NCI-H345 treated with DMSO at 0.1 percent for 48 hours (cell line): ENCODE measurements at regions not wholly inside any gene's neighbourhood (a gene's known extent, or its start where the extent isn't known, plus 50 kb on each side); places are given as distances from the start of the nearest gene placed in this dataset.
"Not testable (repeated sequence)": the region's sequence is repeated elsewhere in the genome, so short reads cannot be mapped to it uniquely, and the experiment has no call there.

ENCODE experiments used
- DNase-seq: peaks from one replicate; lab custom pipeline; 2025; ENCODE audit not compliant: unreplicated experiment; lab: John Stamatoyannopoulos, UW

DNA sequence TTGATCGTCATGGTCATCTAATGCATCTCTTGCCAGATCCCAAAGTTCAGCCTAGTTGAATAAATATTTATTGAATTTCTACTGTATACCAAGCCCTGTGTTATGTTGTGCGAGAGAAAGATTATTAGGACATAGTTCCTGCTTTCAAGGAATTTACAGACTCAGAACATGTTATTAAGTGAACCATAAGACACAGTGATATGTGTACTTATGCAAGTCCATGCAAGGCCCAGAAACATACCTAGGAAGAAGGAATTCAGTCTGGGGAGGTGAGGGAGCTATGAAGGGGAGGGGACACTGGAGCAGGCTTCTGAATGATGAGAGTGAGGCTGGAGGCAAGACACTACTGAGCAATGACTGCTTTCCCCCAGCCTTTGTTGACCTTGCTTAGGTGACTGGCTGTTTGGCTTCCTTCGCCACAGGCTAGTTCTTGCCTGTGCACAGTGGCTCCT is 81.4 kb downstream of the ACAA2 start:
- DNase-seq, result no peak

DNA sequence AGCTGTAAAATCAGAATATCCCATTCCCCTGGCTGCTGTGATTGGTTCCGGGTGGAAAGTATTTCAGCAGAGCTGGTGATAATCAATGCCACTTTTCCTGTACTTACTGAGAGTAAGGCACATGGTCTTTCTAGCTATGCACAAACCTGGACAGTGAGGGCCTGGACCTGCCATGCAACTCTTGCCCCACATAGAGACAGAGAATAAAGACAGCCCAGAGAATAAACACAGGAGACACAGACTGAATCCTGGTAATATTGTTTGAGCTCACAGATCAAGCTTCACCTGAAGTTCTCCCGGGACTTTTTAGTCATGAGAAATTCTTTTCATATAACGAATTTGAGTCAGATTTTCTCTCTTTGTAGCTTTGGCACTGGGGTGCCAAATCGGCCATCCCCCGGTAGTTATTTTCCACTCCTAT is 81.9 kb downstream of the ACAA2 start:
- no peak for DNase-seq

DNA sequence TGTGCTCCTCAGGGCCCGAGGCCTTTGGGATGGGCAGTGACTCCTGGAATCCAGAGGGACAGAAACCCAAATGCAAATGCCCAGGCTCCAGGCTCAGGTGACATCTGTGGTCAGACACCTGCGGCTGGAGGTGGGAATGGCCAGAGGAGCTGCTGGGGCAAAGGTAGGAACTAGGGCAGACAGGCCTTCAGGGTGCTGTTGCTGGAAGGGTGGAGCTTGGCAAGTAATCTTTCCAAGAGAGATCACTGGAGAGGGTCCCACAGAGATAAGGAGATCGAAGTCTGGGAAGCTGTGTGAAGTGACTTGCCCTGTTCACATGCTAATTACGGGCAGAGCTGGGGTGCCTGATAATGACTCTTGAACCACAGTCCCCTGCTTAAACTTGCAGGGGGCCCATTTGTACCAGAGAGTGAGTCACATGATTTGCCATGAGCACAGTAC is 82.4 kb downstream of the ACAA2 start:
- no peak for DNase-seq

DNA sequence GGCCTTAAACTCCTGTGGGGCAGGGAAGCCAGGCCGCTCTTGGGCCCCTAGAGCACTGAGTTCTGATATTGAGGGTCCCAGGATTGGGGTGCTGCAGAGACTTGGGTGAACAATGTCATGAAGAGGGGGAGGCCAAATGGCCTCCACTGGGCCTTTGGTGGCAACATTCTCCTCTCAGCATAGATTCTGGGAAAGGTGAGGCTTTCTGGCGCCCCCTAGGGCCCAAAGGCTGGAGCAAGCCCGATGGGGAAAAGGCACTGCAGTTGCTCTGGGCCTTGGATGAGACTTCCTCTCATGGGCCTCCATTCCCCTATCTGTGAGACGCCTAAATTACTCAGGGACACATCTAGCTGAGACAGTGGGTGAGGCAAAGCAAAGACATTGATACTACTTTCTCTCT is 84.8 kb downstream of the ACAA2 start:
- no peak for DNase-seq

DNA sequence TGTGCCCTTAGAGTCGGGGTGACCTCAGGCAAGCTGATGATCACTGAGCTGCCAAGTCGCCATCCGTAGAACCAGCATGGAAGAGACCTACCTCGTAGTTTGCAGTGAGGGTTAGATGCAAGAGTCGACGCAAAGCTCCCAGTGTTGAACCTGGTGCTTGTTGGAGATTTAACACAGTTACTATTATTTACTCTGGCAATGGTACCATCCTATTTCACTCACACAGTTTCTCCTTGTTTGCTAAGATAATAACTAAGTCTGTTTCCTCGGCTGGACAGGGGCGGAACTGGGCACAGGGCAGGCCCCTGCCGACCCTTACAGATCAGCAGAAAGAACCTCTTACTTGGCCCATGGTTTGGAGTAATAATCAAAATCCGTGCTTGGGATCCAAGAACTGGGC is 85.5 kb downstream of the ACAA2 start:
- DNase-seq, result no peak

DNA sequence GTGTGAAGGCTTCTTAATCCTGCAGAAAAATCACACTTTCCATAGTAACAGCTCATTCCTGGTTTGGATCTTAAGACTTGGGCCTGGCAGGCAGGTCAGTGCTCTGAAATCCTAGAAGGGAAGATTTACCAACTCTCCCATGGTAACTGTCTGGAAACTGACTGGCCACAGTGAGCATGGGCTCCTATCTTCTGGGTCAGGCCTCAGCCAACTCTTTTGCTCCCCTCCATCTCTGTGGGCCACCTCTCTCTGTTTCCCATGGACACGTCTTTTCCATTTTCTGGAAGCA is 86.7 kb downstream of the ACAA2 start:
- no peak for DNase-seq

DNA sequence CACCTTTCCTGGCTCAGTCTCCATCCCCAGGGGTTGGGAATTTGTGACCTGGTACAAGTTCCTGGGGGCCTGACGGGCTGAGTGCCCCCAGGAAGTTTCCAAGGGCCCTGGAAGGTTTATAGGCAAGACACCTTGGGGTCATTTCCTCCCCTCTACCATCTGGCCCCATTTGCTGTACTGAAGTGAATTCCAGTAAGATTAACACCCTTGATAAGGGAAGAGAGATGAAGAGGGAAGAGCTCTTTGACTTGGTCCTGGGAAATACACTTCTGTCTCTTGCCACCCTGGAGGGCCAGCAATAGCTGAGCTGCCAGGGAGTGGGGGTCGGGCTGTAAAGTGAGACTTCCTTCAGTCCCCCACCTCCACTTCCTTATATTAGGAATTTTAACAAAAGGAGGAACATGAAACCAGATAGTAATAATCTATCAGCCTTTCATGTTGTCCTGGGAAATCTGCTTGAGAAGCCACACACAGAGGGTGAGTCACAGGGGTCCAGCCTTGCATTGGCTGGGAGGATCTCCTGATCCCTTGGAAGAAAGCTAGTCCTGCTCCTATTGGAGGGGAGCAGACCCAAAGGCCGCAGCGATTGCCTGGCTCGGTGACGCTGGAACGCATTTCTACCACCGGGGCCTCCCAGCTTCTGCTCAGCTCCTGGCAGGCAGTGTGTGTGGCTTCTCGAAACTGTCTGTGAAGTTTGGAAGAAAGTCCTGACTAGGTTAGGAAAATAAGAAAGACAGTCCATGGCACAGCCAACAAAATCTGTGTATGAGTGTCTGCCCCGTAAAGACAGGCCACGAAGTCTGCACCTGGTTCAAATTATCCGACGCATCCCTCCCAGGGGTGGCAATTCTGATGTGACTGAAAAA is 87.3 kb downstream of the ACAA2 start:
- no peak for DNase-seq

DNA sequence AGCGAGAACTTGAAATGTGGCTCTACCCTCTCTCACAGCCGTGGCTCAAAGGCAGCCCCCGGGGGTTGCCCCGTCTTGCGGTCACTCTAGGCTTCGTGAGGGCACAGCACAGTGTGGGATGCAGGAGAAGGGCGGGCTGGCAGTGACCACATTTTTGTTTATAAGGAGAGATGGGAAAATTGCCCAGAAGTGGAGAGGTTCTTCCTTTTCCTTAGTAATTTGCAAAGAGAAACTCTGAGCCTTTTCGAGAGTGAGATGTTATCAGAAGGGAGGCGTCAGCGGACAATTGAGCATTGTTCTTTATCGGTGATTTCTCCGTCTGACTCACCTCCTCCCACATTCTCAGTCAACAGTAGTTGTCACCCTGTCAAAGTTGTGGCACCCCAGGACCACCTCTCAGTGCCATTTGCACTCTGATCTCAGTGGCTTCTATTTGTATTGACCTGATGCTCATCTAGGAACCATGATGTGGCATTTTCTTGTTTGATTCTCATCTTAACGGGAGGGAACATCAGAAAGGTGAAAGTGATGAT is 89.6 kb downstream of the ACAA2 start:
- no peak for DNase-seq

DNA sequence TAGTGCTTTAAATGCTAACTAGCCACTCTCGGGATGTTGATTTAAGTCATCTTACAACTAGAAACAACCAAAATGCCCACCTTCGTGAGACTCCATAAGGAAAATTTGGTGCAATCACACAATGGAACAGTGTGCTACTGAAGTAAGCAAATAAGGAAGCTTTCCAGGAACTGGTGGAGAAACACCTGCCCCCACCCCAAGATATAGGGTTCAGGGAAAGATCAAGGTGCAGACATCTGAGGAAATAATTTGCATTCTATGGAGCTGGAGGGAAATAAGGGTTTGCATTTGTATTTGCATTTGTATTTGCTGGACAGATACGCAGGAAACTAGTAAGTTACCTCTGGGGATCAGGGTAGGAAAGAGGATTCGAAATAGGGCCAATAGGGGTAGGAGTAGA is 90.9 kb downstream of the ACAA2 start:
- no peak for DNase-seq

DNA sequence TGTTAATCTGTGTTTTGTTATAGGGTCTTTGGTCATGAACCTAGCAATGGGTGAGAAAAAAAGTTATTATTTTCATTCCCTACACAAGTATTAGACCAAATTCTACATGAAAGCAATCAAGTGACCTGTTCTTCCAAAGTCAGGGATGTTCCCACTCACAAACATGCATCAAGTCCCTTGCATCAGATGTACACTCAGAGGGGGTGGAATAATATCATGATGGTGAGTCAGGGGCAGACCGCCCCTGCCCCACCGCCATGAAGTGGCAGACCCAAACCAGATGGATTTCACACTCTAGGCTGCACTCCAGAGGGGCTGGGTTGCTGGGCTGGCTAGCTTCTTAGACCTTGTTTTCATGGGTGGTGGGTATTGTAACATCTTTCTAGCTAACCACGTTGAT is 91.4 kb downstream of the ACAA2 start:
- no peak for DNase-seq

DNA sequence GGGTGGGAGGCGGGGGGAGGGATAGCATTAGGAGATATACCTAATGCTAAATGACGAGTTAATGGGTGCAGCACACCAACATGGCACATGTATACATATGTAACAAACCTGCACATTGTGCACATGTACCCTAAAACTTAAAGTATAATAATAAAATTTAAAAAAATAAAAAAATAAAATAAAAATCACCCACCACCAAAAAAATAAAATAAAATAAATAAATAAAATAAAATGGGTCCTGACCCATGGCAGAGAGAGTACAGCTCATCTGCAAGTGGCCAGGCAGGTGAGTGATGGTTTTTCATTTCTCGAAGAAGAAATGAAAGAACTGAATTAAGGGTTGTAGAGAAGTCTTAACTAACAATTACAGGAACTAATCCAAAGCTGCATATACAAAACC is 92.4 kb downstream of the ACAA2 start:
- DNase-seq, result not testable (repeated sequence)

DNA sequence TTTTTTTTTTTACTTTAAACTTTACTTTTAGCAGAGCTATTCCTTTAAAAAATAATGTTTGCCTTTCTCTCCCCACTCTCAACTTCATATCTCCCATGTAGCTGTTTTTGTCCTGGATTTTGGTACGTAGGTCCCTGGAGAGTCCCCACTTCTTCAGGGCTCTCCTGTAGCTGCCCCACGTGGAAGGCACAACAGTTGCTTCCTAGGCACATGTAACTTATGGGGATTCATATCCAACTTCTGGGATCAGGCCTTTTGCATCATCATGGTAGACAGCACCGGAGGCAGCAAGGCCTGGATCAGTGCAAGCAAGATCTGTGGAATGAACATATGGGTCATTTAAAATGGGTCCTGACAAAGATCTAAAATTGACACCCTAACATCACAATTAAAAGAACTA is 95.7 kb downstream of the ACAA2 start:
- no peak for DNase-seq

DNA sequence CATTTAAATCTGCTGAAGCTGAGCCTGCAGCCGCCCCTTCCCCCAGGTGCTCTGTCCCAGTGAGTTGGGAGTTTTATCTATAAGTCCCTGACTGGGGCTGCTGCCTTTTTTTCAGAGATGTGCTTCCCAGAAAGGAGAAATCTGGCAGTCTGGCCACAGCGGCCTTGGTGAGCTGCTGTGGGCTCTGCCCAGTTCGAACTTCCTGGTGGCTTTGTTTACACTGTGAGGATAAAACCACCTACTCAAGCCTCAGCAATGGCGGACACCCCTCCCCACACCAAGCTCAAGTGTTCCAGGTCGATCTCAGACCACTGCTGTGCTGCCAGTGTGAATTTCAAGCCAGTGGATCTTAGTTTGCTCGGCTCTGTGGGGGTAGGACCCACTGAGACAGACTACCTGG is 97.3 kb downstream of the ACAA2 start:
- no peak for DNase-seq

DNA sequence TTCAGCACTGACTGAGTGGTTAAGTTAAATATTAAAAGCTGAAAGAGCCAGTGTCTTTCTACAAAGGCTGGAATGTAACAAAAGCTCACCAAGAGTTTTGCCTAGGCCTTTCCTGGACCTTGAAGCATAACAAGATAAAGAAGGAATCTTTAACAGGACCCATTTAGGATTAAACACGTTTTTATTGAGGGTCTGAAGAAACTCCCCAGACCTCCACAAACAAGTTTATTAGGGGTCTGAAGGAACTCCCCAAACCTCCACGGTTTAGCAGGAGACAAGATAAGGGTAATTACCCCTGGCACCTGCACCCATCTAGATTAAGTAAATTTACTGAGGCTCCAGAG is 104.0 kb downstream of the ACAA2 start:
- no peak for DNase-seq

DNA sequence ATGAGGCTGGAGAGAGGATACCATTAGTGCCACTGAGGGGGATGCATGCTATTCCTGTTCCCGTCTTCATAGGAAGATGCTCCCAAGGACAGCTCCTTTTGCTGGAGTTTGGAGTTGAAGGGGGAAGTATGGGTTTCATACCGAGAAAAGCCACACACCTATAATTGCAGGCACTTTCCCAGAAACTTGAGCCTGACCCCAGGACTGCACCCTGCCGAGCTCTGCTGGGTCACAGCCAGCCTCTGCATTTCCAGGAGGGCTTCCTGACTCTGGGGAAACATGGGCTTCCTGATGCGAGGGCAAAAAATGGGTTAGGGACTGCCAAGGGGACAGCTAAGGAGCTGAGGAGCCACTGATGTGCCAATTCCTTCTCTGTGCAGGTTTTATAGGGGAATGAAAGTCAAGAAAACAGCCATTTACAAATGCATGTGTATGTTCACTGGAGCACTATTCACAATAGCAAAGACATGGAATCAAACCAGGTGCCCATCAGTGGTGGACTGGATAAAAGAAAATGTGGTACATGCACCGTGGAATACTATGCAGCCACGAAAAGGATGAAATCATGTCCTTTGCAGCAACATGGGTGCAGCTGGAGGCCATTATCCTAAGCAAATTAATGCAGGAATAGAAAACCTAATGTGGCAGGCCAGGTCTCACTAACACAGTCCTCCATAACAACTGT is 104.5 kb downstream of the ACAA2 start:
- no peak for DNase-seq

DNA sequence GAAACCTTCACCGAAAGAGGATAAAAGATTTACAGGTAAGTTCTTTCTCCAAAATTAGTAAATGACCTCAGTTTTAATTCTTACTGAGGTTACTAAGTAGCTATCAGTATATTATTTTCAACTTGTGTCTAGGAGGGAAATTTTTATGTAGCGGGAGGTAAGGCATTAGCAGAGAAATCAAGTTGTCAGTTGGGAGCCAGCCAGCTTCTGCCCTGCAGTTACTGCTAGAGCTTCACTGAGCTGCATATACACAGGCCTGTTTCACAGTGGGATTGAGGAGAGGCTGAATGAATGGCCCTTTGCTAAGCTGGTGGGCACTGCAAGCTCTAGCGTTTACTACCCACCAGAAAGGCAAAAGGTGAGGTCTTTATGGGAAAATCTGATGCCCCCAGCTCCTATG is 105.7 kb downstream of the ACAA2 start:
- DNase-seq, result no peak

DNA sequence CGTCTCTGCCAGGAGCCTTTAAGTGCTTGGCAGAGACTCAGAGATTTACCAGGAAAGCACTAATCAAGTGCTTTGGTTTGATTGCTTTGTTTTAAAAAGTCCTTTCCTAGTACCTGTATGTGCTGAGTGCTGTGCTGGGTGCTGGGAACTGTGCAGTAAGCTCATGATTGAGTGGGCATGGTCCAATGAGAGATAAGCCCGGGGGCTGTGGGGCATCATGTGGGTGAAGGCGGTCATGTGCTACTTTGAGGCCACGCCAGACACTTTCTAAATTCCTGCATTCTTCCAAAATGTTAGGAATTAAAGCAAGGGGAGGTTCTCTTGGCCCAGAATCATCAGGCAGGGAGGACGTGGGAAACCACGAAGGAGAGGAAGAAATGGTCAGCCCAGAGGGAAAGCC is 109.0 kb downstream of the ACAA2 start:
- no peak for DNase-seq

DNA sequence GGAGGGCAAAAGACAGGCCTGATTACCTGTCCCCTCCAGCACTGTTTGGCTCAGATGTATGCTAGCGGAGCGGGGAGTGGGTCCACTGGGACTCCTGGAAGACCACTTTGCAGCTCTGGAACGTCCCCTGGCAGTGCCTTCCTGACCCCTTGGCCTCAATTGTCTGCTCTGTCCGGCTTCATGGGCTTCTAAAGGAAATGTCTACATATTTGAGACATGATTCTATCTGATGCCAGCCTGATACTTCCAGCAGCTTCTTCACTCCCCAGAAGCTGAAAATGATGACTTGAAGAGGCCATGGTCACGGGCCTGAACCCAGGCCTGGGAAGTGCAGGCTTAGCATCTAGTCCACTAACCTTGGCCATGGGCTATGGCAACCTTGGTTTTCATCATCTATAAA is 112.1 kb downstream of the ACAA2 start:
- no peak for DNase-seq

DNA sequence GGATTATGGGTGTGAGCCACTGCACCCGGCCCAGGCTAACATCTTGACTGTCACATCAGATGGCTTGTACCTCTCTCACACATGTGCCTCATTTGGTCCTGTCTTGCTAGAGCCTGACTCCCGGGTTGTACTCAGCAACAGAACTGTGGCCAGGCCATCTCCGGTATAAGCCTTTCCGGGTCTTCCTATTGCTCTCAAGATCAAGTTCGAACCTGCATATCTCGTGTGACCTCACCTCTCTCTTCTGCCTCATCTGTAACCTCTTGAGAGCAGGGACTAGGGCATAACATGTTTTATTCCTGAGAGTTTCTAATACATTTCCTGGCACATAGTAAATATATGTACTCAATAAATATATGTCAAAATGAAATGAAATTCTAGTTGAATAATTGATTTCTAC is 114.0 kb downstream of the ACAA2 start:
- DNase-seq, result no peak

DNA sequence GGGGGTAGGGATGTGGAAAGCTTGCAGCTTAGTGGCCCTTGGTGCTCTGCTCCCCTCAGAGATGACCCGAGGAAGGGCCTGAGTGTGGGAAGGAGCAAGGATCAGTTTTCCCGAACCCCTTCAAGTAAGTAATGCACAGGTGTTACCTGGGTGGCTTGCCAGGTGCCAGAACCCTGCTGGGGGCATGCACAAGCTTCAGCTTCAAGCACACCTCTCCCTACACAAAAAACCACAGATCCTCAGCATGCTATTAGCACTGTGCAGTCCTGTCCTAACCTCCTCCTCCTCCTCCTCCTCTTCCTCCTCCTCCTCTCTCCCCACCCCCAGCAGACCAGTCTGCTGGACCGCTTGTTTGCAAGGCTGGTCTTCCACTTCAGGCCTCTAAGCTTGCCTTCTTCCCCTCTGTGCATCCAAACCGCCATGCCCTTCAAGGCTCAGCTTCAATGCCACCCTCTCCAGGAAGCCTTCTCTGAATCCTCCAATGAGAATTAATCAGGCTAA is 114.8 kb downstream of the ACAA2 start:
- DNase-seq, result no peak

DNA sequence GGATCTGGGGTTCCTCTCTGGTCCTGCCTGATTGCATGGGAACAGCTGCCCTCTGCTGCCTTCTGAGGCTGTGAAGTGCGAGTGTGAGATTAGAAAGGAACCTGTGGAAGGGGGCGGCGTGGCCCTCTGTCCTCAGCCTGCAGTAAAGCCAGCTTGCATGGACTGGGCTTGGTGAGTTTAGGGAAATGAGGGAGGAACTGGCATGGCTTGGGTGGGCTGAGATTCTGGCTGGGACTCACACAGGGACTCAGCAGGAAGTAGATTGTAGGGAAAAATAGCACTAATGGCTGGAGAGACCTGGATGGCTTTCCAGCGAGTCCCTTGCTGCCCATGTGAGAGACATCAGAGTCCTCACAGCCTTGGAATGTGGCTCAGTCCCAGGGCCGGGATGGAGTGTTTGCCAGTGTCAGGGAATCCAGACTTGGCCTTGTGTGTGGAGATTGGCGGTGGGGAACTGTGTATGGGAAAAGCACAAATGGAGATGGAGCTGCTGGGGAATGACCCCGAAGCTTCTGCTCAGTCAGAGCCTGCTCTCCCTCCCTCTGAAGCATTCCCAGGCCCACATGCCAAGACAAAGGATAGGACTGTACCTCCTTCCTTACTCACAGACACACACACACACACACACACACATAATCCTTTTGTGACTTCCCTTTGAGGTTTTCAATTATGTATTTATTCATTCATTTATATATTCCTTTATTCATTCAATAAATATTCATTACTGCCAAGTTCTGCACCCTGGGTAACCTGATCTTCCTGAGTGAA is 115.4 kb downstream of the ACAA2 start:
- no peak for DNase-seq

DNA sequence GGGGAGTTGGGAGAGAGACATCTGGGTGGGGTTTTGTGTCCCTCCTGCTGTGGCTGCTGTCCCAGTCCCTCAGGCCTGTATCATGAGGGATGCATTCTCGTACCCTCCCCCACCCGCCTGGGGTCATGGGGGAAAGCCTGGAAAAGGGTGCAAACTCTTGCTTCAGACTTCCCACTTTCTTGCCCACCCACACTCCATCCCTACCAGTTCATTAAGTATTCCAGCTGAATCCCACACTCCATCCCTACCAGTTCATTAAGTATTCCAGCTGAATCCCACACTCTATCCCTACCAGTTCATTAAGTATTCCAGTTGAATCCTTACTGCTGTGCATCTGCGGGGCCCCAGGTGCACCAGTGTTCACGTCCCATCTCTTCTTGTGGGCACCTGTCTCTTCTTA is 116.3 kb downstream of the ACAA2 start:
- no peak for DNase-seq
